Inferior parietal cortex (tissue), 1 donor: ENCODE measurements at regions not wholly inside any gene's neighbourhood (a gene's known extent, or its start where the extent isn't known, plus 50 kb on each side); places are given as distances from the start of the nearest gene placed in this dataset.
A peak's percentile ranks its signal among the peaks of the same experiment; 100 is the strongest.
"Not testable (repeated sequence)": the region's sequence is repeated elsewhere in the genome, so short reads cannot be mapped to it uniquely, and the experiment has no call there.

Experiments used
- DNase-seq: peaks from one replicate; pipeline ENCODE4 v3.0.0-alpha.2; 2016; ENCODE audit errors: extremely low spot score

- DNase-seq = not testable (repeated sequence)
Observed at GRCh38 chr11:91483956-91484355, 740.7 kb upstream of the FAT3 start.

DNA sequence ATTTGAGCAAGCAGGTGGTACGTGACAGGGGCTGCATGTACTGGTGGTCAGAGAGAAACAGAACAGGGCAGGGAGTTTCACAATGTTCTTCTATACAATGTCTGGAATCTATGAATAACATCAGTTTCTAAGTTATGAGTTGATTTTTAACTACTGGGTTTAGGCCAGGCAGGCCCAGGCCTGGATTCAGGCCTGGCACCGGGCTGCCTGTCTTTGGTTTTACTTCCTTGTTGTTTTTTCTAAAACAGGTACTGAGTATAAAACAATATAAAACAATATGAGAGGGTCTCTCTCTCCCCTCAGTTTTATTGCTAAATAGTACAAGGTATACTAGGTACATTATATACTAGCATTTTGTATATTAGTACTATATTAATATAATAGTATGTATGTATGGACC lies 742.7 kb upstream of the FAT3 start:
- DNase-seq = not testable (repeated sequence)

DNA sequence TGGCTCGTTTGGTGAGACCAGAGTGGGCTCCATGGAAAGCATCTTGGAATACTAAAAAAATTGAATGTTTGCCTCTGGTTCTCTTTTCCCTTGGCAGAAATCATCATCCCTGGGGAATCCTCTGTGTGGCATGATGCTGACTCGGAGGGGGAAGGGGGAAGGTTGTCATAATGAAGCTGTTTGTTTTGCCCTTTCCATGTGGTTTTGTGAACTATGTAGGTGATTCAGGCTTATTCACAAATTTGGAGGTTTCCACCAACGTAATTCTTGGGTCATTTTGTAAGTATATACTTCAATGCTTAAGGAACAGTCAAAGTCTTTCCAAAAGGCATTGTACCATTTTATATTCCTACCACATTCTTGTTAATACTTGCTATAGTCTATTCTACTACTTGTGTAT lies 754.0 kb upstream of the FAT3 start:
- DNase-seq = no peak

GRCh38 chr11:91459840-91460239 lies 764.8 kb upstream of the FAT3 start:
- no peak for DNase-seq

DNA sequence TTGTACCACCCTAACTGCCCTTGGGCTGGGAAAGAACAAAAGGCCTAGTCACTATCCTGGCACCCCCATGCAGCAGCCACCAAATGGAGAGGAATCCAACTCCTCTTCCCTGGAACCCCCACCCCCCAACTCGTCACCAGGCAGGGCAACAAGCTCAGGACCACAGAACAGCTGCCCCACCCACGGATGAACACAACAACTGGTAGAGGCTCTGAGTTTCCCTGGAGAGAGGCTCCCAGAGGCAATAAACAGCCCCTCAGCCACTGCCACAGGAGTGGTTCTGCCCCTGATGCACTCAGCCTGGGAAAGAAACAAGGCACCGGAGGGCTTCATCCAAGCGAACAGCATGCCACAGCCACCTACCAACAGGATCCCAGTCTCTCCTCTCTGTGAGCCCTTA lies 778.4 kb upstream of the FAT3 start:
- DNase-seq = no peak

- no peak for DNase-seq
Observed at GRCh38 chr11:91435694-91436395, 788.8 kb upstream of the FAT3 start.

GRCh38 chr11:91433284-91434010 lies 791.2 kb upstream of the FAT3 start:
- DNase-seq = no peak

DNA sequence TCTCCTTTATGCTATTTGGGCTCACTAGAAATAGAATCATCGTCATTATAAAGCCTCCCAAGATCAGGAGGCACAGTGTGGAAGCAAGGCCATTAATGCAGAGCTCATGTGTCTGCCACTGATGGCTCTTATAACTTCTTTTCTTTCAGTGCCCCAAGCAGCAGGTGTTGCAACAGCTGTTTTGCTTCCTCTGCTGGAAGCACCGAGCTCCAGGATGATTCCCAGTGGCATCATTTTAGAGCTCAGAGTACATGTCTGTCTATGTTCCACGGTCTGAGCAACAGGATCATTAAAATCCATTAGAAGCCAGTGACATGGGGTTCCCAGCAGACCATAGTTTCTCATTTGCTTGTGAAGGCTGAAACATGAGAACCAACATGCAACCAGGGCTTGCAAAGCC lies 803.0 kb upstream of the FAT3 start:
- no peak for DNase-seq

- DNase-seq = no peak
Observed at GRCh38 chr11:91407842-91408241, 816.8 kb upstream of the FAT3 start.

DNA sequence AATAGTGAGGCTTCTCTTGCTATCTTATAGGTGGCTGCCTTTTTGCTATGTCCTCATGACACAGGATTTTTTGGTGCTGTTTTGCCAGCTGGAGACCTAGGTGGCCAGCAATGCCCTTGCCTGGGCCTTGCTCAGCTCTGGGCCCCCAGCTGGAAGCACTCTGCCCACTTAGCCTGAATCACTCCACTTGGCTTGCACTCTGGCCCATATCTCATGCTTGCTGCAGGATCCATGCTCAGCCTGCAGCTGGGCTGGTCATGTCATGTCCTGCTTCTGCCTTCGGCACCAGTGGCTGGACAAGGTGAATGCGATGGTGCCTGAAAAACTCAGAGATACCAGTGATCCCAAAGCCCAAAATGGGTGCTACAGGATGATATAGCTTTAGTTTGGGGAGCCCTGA lies 818.6 kb upstream of the FAT3 start:
- DNase-seq = no peak

GRCh38 chr11:91404344-91404743 lies 820.3 kb upstream of the FAT3 start:
- no peak for DNase-seq

DNA sequence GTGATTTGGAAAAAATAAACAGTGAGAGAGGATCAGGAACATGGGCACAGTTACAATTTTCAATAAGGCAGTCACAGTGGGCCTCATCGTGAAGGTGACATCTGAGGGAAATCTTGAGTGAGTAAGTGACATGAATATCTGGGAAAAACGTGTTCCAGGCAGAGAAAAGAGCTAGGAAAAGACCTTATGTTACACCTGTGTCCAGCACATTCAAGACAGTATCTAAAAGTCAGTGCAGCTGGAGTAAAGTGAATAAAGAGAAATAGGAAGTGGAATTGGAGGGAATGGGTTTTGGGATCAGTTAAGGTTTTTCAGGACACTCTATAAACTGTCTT lies 827.5 kb upstream of the FAT3 start:
- DNase-seq = no peak

- DNase-seq = no peak
Observed at GRCh38 chr11:91396236-91397133, 828.1 kb upstream of the FAT3 start.

DNA sequence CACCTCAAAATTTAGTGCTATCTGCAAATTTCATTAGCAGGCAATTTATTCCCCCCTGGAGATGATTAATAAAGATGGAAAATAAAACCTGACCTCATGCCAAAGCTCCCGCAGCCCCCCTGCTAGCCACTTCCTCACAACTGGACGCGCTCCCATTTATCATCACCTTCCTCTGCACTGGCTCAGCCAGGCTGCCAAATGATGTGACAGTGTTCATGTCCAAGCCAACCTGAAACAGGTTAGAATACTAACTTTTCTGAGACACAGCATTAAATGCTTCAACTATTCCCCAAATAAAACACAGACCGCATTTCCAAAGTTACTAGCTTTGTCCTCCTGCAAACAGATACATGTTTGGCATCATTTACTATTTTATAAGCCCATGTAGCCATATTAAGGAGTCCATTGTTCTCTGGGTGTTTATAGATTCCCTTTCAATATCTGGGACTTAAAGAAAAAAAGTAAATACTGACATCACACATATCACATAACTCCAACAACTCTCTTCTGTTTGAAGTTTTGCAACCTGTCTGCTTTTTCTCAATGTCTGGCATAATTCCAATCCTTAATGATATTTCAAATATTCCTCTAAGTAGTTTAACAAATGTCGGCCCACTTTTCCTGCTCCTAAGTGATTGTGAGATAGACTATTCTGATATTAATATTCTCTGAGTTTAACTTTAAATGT lies 829.7 kb upstream of the FAT3 start:
- DNase-seq = no peak

- no peak for DNase-seq
Observed at GRCh38 chr11:91394073-91394726, 830.4 kb upstream of the FAT3 start.

GRCh38 chr11:91382946-91383345 lies 841.7 kb upstream of the FAT3 start:
- no peak for DNase-seq

- no peak for DNase-seq
Observed at GRCh38 chr11:91374794-91375193, 849.8 kb upstream of the FAT3 start.

DNA sequence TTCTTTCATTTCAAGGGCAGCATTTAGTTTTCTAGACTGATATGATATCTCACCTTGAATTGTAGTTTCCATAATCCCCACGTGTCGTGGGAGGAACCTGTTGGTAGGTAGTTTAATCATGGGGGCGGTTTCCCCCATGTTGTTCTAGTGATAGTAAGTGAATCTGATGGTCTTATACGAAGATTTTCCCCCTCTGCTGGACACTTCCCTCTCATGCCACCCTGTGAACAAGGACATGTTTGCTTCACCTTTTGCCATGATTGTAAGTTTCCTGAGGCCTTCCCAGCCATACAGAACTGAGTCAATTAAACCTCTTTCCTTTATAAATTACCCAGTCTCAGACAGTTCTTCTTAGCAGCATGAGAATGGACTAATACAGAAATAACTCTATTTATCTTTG lies 851.1 kb upstream of the FAT3 start:
- no peak for DNase-seq

- DNase-seq = no peak
Observed at GRCh38 chr11:91366816-91367215, 857.8 kb upstream of the FAT3 start.

DNA sequence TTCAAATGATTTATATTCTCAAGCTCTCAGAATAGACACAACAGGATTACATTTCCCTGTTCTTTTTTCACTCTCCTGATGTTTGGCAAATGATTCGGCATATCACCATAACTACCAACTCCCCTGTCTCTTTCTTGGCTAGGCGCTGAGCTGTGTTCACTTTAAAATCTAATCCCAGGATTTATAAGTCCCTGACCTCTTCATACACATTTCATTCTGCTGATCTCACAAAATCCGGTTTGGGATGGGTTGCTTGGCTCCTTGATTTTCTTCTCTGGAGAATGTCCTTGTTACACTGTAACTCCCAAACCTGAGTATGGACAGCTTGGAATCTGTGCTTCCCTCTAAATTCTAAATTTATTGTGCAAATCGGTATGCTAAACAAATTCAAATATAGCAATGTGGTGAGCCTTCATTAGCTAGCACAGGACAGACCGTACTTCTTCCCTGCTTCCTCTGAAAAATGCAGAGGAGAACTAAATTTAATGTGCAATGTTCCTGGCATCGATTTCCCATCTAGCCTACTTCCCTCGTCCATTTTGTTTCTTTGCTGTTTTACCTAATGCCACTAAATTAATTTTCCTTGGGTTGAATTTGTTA lies 858.5 kb upstream of the FAT3 start:
- peak; percentile 72 for DNase-seq

- DNase-seq = no peak
Observed at GRCh38 chr11:91350931-91351330, 873.7 kb upstream of the FAT3 start.
